GM12878 (cell line): ENCODE measurements at regions not wholly inside any gene's neighbourhood (a gene's known extent, or its start where the extent isn't known, plus 50 kb on each side); places are given as distances from the start of the nearest gene placed in this dataset.

Source experiments
- EP300 ChIP-seq, 2 experiments: fragments of 150-350 bp in 1 of 2; IDR thresholded peaks; 2 replicates each; pipeline ENCODE4 v1.6.1; 2011 to 2012; ENCODE audit warnings: low read depth in 2 of 2, low read length in 2 of 2, borderline replicate concordance in 1 of 2, improper control_type of control experiment in 1 of 2, inconsistent platforms in 1 of 2; ENCODE audit not compliant: control insufficient read depth in 1 of 2
- GABPA ChIP-seq: IDR thresholded peaks from 2 replicates; pipeline ENCODE4 v1.6.1; 2014; ENCODE audit warnings: antibody characterized with exemption, low read depth, mild to moderate bottlenecking, inconsistent platforms
- IRF3 ChIP-seq: fragments of 450-650 bp; IDR thresholded peaks from 2 replicates; pipeline ENCODE4 v1.6.1; 2014; ENCODE audit warnings: mild to moderate bottlenecking
- MLLT1 ChIP-seq: fragments of 450-650 bp; IDR thresholded peaks from 2 replicates; pipeline ENCODE4 v1.6.1; 2016; ENCODE audit warnings: mild to moderate bottlenecking
- POLR2A ChIP-seq: IDR thresholded peaks from 2 replicates; pipeline ENCODE4 v1.6.1; 2011; ENCODE audit warnings: low read depth, mild to moderate bottlenecking, low read length
- POLR2AphosphoS5 ChIP-seq: IDR thresholded peaks from 2 replicates; pipeline ENCODE4 v1.6.1; 2011; ENCODE audit warnings: mild to moderate bottlenecking, low read length, inconsistent platforms
- SMC3 ChIP-seq: IDR thresholded peaks from 2 replicates; pipeline ENCODE4 v1.6.1; 2011; ENCODE audit warnings: low read length, improper control_type of control experiment, borderline replicate concordance
- TF ChIP-seq, protein P1 (sequence below), 3 experiments: IDR thresholded peaks in 2 of 3; conservative IDR thresholded peaks in 1 of 3; 2 replicates each; pipeline ENCODE4 v1.5.1; 2011; ENCODE audit warnings: low read depth in 3 of 3, low read length in 3 of 3, mild to moderate bottlenecking in 3 of 3, control low read depth in 2 of 3, moderate library complexity in 2 of 3, inconsistent platforms in 1 of 3, mixed read lengths in 1 of 3; ENCODE audit not compliant: control insufficient read depth in 2 of 3, insufficient read depth in 1 of 3; ENCODE audit errors: extremely low read depth in 1 of 3

- TF ChIP-seq POLR2A (no peak), POLR2AphosphoS5 (no peak), IRF3 (no peak), GABPA (no peak), MLLT1 (no peak), EP300 (IDR thresholded peaks at IDR 0.05; ENCODE audit: borderline replicate concordance in 1 of 2, control insufficient read depth in 1 of 2, low read depth in 2 of 2, low read length in 2 of 2) (no peak), SMC3 (no peak)
- TF ChIP-seq, protein P1, sequence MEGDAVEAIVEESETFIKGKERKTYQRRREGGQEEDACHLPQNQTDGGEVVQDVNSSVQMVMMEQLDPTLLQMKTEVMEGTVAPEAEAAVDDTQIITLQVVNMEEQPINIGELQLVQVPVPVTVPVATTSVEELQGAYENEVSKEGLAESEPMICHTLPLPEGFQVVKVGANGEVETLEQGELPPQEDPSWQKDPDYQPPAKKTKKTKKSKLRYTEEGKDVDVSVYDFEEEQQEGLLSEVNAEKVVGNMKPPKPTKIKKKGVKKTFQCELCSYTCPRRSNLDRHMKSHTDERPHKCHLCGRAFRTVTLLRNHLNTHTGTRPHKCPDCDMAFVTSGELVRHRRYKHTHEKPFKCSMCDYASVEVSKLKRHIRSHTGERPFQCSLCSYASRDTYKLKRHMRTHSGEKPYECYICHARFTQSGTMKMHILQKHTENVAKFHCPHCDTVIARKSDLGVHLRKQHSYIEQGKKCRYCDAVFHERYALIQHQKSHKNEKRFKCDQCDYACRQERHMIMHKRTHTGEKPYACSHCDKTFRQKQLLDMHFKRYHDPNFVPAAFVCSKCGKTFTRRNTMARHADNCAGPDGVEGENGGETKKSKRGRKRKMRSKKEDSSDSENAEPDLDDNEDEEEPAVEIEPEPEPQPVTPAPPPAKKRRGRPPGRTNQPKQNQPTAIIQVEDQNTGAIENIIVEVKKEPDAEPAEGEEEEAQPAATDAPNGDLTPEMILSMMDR (IDR thresholded peaks at IDR 0.05 in 2 of 3, conservative IDR thresholded peaks at IDR 0.05 in 1 of 3; ENCODE audit: control insufficient read depth in 2 of 3, extremely low read depth in 1 of 3, insufficient read depth in 1 of 3, low read depth in 3 of 3, low read length in 3 of 3) = no peak
These were observed 140.2 kb downstream of the SLIT2 start for GRCh38 chr4:20391912-20392311.
